ENCODE measurements at regions not wholly inside any gene's neighbourhood (a gene's known extent, or its start where the extent isn't known, plus 50 kb on each side); places are given as distances from the start of the nearest gene placed in this dataset.

GRCh38 chr1:117757668-117758067 is 151.8 kb downstream of the TENT5C start:
- no peak for TF ChIP-seq ZNF10 (tag by site-specific recombination; IDR thresholded peaks at IDR 0.05)
- no peak for TF ChIP-seq ZBTB7A (tag by site-specific recombination; IDR thresholded peaks at IDR 0.05; ENCODE audit: low read depth)
- no peak for TF ChIP-seq CTCF (tag by site-specific recombination; IDR thresholded peaks at IDR 0.05)
- TF ChIP-seq ZNF140 (tag by site-specific recombination; IDR thresholded peaks at IDR 0.05), result no peak

Measured in HEK293 (cell line).